Aorta (tissue), 5 donors: ENCODE measurements at regions not wholly inside any gene's neighbourhood (a gene's known extent, or its start where the extent isn't known, plus 50 kb on each side); places are given as distances from the start of the nearest gene placed in this dataset.

Source experiments
- ATAC-seq: fragments of 200-7000 bp; cut with Tn5 transposase; one replicate; pipeline ENCODE4 v1.9.1; 2022; ENCODE audit warnings: moderate library complexity; ENCODE audit not compliant: low FRiP score
- DNase-seq, 2 donors: peaks; one replicate each; pipeline ENCODE4 v3.0.0-alpha.2; 2020
- H3K27ac ChIP-seq, 2 donors: one replicate each; pipeline ENCODE4 v1.5.1; 2013; ENCODE audit warnings: low read length in 2 of 2, mild to moderate bottlenecking in 2 of 2, moderate library complexity in 2 of 2, control low read depth in 1 of 2, inconsistent platforms in 1 of 2, low read depth in 1 of 2
- H3K27me3 ChIP-seq, 2 donors: one replicate each; pipeline ENCODE4 v1.6.1; 2013; ENCODE audit warnings: control low read depth in 1 of 2, low read length in 1 of 2, mild to moderate bottlenecking in 1 of 2, moderate library complexity in 1 of 2; ENCODE audit not compliant: insufficient read depth in 2 of 2, control insufficient read depth in 1 of 2
- H3K36me3 ChIP-seq, 2 donors: one replicate each; pipeline ENCODE4 v1.6.1; 2013; ENCODE audit warnings: control low read depth in 1 of 2, low read length in 1 of 2, mild to moderate bottlenecking in 1 of 2; ENCODE audit not compliant: insufficient read depth in 2 of 2, control insufficient read depth in 1 of 2
- H3K4me1 ChIP-seq, 2 donors: one replicate each; pipeline ENCODE4 v1.6.1; 2013; ENCODE audit warnings: low read length in 2 of 2, control low read depth in 1 of 2, mild to moderate bottlenecking in 1 of 2, moderate library complexity in 1 of 2; ENCODE audit not compliant: insufficient read depth in 2 of 2, control insufficient read depth in 1 of 2
- H3K4me3 ChIP-seq, 2 donors: one replicate each; pipeline ENCODE4 v1.5.1; 2013; ENCODE audit warnings: low read length in 2 of 2, control low read depth in 1 of 2, mild to moderate bottlenecking in 1 of 2
- H3K9me3 ChIP-seq: one replicate; pipeline ENCODE4 v1.6.1; 2013; ENCODE audit warnings: mild to moderate bottlenecking, low read length; ENCODE audit not compliant: control insufficient read depth
- WGBS, 2 donors: extraction: QIAGEN DNeasy Blood & Tissue Kit; methylation state at CpG; one replicate each; pipeline ENCODE4 v1.1.7; 2013; 5-methylcytosine and 5-hydroxymethylcytosine counted together
- intact Hi-C, 2 donors: fragments of 100-400 bp; cut with DNase I; formaldehyde crosslinking; loops; one replicate each; pipeline versions ENCODE4 v1.14.2 to v1.15.0; 2022
- donor health status: healthy with polysubstance abuse.
- donor health status: Bipolar disorder and iron deficiency.
- donor health status: DM: no; HTN: no; CAD: no.
- donor health status: DM: no; HTN: no; CAD: no.
- donor health status: DM: yes; HTN: yes; CAD: no.

DNA sequence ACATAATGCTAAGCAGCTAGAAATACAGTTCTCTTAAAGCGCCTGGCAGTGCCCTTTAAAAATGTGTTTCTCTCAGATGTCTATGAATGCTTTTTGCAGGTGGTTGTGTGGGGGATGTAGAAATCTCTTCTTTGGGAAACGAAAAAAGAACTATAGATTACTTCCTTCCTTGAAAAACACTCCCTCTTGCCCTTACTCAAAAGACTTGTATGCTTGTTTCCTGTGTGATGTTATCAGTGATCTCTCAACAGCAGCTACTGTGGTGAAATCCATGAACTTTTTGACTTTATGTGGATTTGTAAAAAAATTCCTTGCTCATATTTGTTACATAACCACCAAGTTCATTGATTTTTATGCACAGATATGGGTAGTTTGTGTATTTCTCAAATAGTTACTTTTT is 916.5 kb downstream of the QKI start:
- intact Hi-C loops = no loop called here
- no peaks in the 10 kb centered on the region for H3K36me3 ChIP-seq
- H3K4me3 ChIP-seq = no peak overlapping the region
- no peaks in the 10 kb centered on the region for H3K9me3 ChIP-seq
- ATAC-seq (no peak), DNase-seq (no peak)
- H3K27me3 ChIP-seq = no peaks in the 10 kb centered on the region
- H3K27ac ChIP-seq = no peak overlapping the region
- 46 to 54% methylated on average over 2 of the region's 2 CpGs for WGBS, 2 donors
- no peaks in the 10 kb centered on the region for H3K4me1 ChIP-seq

DNA sequence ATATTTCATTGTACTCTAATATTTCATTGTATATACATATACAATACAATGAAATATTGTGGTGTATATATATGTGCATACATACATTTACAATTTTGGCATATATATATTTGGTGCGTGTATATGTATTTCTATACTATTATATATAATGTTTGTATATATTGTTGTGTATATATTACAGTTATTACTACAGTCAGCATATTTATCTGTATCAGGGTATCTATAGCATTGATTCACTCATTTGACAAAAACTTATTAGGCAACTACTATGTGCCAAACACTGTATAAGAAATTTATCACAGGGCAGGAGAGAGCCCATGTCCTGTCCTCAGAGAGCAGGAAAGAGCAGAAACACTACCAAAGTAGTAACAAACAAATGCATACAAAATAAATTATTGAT is 910.6 kb downstream of the QKI start:
- Histone ChIP-seq H3K27me3 (no peaks in the 10 kb centered on the region), H3K4me1 (no peaks in the 10 kb centered on the region), H3K27ac (no peak overlapping the region), H3K9me3 (no peaks in the 10 kb centered on the region), H3K4me3 (no peak overlapping the region), H3K36me3 (no peaks in the 10 kb centered on the region)
- ATAC-seq (no peak), DNase-seq (no peak)
- intact Hi-C loops = no loop called here
- 96 to 97% methylated on average over 1 of the region's 1 CpG for WGBS, 2 donors

DNA sequence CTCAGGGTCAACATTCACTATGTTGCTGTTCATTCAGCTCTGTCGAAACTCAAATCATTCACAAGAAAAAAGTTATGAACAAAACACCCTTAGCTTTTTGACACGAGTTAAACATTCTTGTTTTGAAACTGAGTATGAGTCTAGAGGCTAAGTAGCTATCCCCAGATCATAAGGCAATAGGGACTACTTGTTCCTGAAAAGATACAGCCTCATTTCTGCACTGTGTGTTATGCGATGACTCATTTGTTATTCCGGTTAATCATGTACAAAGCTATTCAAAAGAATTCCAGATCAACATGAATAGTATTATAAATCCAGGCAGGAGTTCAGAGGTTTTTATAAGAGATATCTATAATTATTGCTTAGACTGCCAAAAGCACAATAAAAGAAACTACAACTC is 908.0 kb downstream of the QKI start:
- intact Hi-C loops = no loop called here
- no peaks in the 10 kb centered on the region for H3K36me3 ChIP-seq
- H3K4me3 ChIP-seq = no peak overlapping the region
- H3K27me3 ChIP-seq = no peaks in the 10 kb centered on the region
- no peaks in the 10 kb centered on the region for H3K9me3 ChIP-seq
- no peaks in the 10 kb centered on the region for H3K4me1 ChIP-seq
- DNase-seq (no peak), ATAC-seq (peak; percentile 64)
- 45 to 47% methylated on average over 4 of the region's 4 CpGs for WGBS, 2 donors
- no peak overlapping the region for H3K27ac ChIP-seq

DNA sequence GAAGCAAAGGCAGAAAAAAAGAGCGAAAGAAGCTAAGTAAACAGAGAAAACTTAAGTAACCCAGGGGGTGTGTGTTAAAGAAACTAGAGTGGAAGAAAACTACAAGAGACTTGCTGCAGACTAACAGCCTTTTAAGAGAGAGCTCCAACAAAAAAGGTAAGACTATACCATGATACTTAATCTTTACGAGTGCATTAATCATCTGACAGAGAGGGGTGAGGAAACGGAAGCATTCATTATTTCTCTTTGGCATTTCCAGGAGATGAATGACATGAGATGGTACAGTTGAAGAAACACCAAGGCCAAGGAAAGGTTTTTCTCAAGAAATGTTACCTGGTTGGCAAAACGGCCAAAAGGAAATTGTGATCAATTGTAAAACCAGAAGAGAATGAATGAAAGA is 906.8 kb downstream of the QKI start:
- ATAC-seq = no peak
- Histone ChIP-seq H3K36me3 (no peaks in the 10 kb centered on the region), H3K9me3 (no peaks in the 10 kb centered on the region), H3K4me3 (no peak overlapping the region), H3K4me1 (no peaks in the 10 kb centered on the region), H3K27me3 (no peaks in the 10 kb centered on the region), H3K27ac (no peak overlapping the region)
- no peak for DNase-seq
- intact Hi-C loops = no loop called here
- WGBS, 2 donors = 76 to 82% methylated on average over 4 of the region's 4 CpGs

DNA sequence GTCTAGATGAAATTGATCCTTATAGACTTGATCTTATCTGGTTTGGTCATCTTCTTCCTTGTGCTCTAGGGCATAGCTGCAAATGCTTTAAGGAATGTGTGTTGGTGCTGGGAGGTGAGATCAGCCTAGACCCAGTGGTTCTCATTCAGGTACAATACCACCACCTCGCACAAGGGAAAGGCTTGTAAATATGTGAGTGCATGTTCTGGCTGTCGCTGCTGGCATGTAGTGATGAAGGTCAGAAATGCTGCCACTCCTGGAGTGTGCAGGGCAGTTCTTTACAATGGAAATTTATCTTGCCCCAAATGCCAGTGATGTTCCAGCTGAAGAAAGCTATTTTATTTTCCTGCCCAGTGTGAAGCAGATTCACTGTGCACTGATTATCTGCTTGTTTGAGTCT is 900.9 kb downstream of the QKI start:
- Histone ChIP-seq H3K4me1 (no peaks in the 10 kb centered on the region), H3K27me3 (no peaks in the 10 kb centered on the region), H3K4me3 (no peak overlapping the region), H3K9me3 (peaks cover 1% of the 10 kb centered on the region), H3K27ac (no peak overlapping the region), H3K36me3 (no peaks in the 10 kb centered on the region)
- no peak for DNase-seq
- intact Hi-C loops = no loop called here
- 78 to 81% methylated on average over 2 of the region's 2 CpGs for WGBS, 2 donors
- no peak for ATAC-seq

DNA sequence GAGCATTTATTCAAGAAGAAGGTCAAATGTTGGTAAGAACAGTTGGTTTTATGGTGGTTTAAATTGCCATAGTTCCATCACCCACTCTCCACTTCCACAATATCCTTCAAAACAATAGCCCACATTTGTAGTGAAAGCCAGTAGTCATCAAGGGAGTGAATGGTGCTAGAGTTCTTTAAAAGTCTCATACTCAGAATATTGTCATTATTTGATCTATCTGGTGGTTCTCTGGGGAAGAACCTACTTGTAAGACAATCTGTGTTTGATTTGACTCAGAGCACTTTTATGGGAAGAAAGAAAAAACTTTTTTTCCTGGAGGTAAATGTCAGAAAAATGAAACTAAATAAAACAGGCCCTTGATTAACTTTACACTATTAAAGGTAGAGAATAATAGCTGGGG is 893.8 kb downstream of the QKI start:
- no peaks in the 10 kb centered on the region for H3K9me3 ChIP-seq
- H3K27me3 ChIP-seq = no peaks in the 10 kb centered on the region
- DNase-seq (no peak), ATAC-seq (no peak)
- H3K27ac ChIP-seq = no peak overlapping the region
- H3K4me3 ChIP-seq = no peak overlapping the region
- H3K4me1 ChIP-seq = no peaks in the 10 kb centered on the region
- no peaks in the 10 kb centered on the region for H3K36me3 ChIP-seq
- intact Hi-C loops = no loop called here

DNA sequence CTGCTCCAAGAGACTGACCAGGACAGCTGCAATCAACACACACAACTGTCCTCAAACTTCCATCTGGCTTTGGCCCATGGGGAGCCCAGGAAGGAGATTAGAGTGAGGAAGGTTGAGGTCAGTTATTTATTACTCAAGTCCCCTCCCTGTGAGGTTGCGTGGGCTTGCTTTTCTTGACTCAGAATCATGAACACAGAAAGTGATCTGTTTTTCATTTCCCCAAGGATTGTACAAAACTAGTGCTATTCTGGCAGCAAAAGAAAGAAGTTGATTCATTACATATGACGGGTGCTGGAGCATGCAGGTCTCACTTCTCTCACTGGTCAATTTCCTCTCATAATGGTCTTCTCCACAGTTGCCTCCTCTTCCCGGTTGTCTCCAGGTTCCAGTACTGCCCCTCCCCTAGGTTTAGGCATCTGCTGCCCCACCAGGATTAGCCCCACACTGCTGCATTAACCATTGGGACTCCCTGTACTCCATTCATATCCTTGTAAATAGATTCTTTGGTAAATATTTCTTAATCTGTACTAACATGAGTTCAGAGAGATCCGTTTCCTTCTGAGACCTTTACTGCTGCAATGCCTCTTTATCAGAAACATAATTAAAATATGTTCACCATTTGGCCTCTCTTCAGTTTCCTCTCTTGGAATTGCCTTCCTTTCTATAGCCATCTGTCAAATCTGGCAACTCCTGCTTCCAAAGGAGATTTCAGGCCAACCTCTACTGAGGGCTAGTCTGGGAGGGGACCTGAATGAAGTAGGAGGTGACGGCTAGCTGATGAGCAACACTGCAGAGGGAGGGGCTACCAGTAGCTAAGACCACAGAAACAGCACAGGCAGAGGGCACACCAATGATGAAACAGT is 888.8 kb downstream of the QKI start:
- Histone ChIP-seq H3K27me3 (no peaks in the 10 kb centered on the region), H3K36me3 (no peaks in the 10 kb centered on the region), H3K4me1 (no peaks in the 10 kb centered on the region), H3K9me3 (no peaks in the 10 kb centered on the region), H3K4me3 (no peak overlapping the region), H3K27ac (no peak overlapping the region)
- WGBS, 2 donors = 14 to 25% methylated on average over 5 of the region's 5 CpGs
- intact Hi-C loops = no loop called here
- ATAC-seq (peak; percentile 41), DNase-seq (peak in 1 of 2 donors; percentile 30)

DNA sequence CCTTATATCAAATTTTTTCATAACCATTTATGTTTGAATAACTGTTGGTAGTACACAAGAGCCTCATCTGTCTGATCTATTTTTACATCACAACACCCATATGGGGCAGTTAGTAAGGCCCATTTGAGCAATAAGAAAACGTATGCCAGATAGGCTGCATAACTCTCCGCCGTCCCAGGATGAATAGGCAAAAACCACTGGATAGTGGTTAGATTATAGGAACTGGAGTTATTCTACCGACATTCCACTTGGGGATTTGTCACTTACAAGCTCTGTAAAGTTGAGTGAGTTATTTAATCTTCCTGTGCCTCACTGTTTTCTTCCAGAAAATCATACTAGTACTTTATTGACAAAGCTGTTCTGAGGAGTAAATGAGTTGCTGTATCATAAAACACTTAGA is 881.9 kb downstream of the QKI start:
- no peaks in the 10 kb centered on the region for H3K27me3 ChIP-seq
- H3K4me1 ChIP-seq = no peaks in the 10 kb centered on the region
- DNase-seq (no peak), ATAC-seq (no peak)
- H3K36me3 ChIP-seq = no peaks in the 10 kb centered on the region
- WGBS, 2 donors = 61 to 67% methylated on average over 4 of the region's 4 CpGs
- H3K9me3 ChIP-seq = peaks cover 6% of the 10 kb centered on the region
- no peak overlapping the region for H3K27ac ChIP-seq
- no peak overlapping the region for H3K4me3 ChIP-seq
- intact Hi-C loops = no loop called here

DNA sequence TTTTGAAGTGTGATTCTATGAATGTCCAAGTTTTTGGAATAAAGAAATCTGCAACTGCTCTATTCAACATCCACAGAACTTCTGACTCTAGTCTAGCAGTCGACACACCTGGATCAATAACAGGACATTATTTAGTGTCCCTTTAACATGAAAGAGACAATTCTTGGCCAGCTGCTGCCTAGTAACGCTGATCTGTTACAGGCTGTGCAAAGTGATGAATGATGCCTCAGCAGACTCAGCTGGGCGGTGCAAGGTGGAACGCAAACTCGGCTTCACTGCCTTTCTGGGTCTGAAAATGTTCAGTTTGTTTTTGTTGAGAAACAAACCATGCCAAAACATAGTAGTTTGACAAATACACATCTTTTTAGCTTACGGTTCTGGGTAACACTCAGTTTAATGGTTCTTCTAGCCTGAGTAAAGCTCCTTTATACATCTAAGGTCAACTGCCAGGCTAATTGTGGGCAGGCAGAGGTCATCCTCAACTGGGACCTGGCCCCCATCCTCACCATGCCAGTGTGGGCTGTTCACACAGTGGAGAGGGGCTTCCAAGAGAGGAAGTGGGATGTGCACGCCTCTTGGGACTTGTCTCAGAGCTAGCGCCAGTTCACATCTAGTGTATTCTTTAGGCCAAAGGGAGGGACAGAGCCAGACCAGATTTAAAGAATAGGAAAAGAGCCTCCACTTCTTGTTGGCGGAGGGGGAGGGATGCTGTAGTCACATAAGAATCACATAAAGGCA is 879.7 kb downstream of the QKI start:
- Histone ChIP-seq H3K4me3 (no peak overlapping the region), H3K9me3 (peaks cover 9% of the 10 kb centered on the region), H3K36me3 (no peaks in the 10 kb centered on the region), H3K4me1 (no peaks in the 10 kb centered on the region), H3K27me3 (no peaks in the 10 kb centered on the region), H3K27ac (no peak overlapping the region)
- no peak for ATAC-seq
- intact Hi-C loops = no loop called here
- no peak for DNase-seq
- WGBS, 2 donors = 40 to 58% methylated on average over 9 of the region's 9 CpGs
